H9 (cell line): ENCODE measurements at regions not wholly inside any gene's neighbourhood (a gene's known extent, or its start where the extent isn't known, plus 50 kb on each side); places are given as distances from the start of the nearest gene placed in this dataset.

Experiments
- DNase-seq: peaks from one replicate; pipeline ENCODE4 v3.0.0-alpha.2; 2017
- H2AFZ ChIP-seq: one replicate; pipeline ENCODE4 v1.6.1; 2013; ENCODE audit warnings: mild to moderate bottlenecking, low read length, control low read depth, moderate library complexity
- H2AK5ac ChIP-seq: 2 replicates; pipeline ENCODE4 v1.6.1; 2013; ENCODE audit warnings: low read length, control low read depth, mixed read lengths; ENCODE audit not compliant: insufficient read length
- H2BK120ac ChIP-seq: one replicate; pipeline ENCODE4 v1.6.1; 2013; ENCODE audit warnings: low read depth, mild to moderate bottlenecking, low read length, control low read depth, inconsistent platforms; ENCODE audit not compliant: poor library complexity, severe bottlenecking
- H2BK12ac ChIP-seq: 2 replicates; pipeline ENCODE4 v1.6.1; 2013; ENCODE audit warnings: low read length, control low read depth, mixed read lengths, low read depth; ENCODE audit not compliant: insufficient read length
- H2BK15ac ChIP-seq: 2 replicates; pipeline ENCODE4 v1.6.1; 2013; ENCODE audit warnings: low read depth, low read length, control low read depth
- H2BK20ac ChIP-seq: one replicate; pipeline ENCODE4 v1.6.1; 2013; ENCODE audit warnings: low read depth, mild to moderate bottlenecking, low read length, control low read depth, inconsistent platforms; ENCODE audit not compliant: poor library complexity, severe bottlenecking
- H2BK5ac ChIP-seq: 2 replicates; pipeline ENCODE4 v1.6.1; 2013; ENCODE audit warnings: low read length, control low read depth, mixed read lengths; ENCODE audit not compliant: insufficient read length
- H3K14ac ChIP-seq: 2 replicates; pipeline ENCODE4 v1.6.1; 2013; ENCODE audit warnings: low read length, control low read depth; ENCODE audit not compliant: insufficient read depth
- H3K18ac ChIP-seq: 2 replicates; pipeline ENCODE4 v1.6.1; 2013; ENCODE audit warnings: low read depth, mild to moderate bottlenecking, mixed read lengths, low read length, control low read depth; ENCODE audit not compliant: insufficient read length
- H3K23ac ChIP-seq: 2 replicates; pipeline ENCODE4 v1.6.1; 2013; ENCODE audit warnings: low read length, control low read depth, mixed read lengths, low read depth; ENCODE audit not compliant: insufficient read length
- H3K23me2 ChIP-seq: 2 replicates; pipeline ENCODE4 v1.6.1; 2013; ENCODE audit warnings: low read depth, mild to moderate bottlenecking, mixed read lengths, low read length, control low read depth; ENCODE audit not compliant: insufficient read length, poor library complexity, severe bottlenecking
- H3K27ac ChIP-seq: 2 replicates; pipeline ENCODE4 v1.5.1; 2013; ENCODE audit warnings: low read length, control low read depth, mixed read lengths, low read depth; ENCODE audit not compliant: insufficient read length
- H3K27me3 ChIP-seq: 2 replicates; pipeline ENCODE4 v1.6.1; 2013; ENCODE audit warnings: low read length, control low read depth, inconsistent platforms; ENCODE audit not compliant: insufficient read depth
- H3K4ac ChIP-seq: 2 replicates; pipeline ENCODE4 v1.6.1; 2013; ENCODE audit warnings: low read depth, mild to moderate bottlenecking, control low read depth, inconsistent platforms, low read length, moderate library complexity
- H3K4me1 ChIP-seq: 2 replicates; pipeline ENCODE4 v1.6.1; 2013; ENCODE audit warnings: low read length, control low read depth, inconsistent platforms; ENCODE audit not compliant: insufficient read depth
- H3K4me2 ChIP-seq: 2 replicates; pipeline ENCODE4 v1.6.1; 2013; ENCODE audit warnings: low read length, control low read depth, mixed read lengths; ENCODE audit not compliant: insufficient read length, insufficient read depth
- H3K56ac ChIP-seq: 2 replicates; pipeline ENCODE4 v1.6.1; 2013; ENCODE audit warnings: low read depth, mild to moderate bottlenecking, mixed read lengths, low read length, control low read depth; ENCODE audit not compliant: insufficient read length
- H3K79me1 ChIP-seq: 2 replicates; pipeline ENCODE4 v1.6.1; 2013; ENCODE audit warnings: low read depth, mild to moderate bottlenecking, moderate library complexity, low read length, control low read depth, inconsistent platforms; ENCODE audit not compliant: insufficient read depth, poor library complexity, severe bottlenecking
- H3K79me2 ChIP-seq: 2 replicates; pipeline ENCODE4 v1.6.1; 2013; ENCODE audit warnings: low read length, control low read depth, inconsistent platforms; ENCODE audit not compliant: insufficient read depth
- H3K9ac ChIP-seq: 2 replicates; pipeline ENCODE4 v1.6.1; 2013; ENCODE audit warnings: low read length, control low read depth, mixed read lengths; ENCODE audit not compliant: insufficient read length; ENCODE audit errors: extremely low read depth
- H3K9me3 ChIP-seq: one replicate; pipeline ENCODE4 v1.6.1; 2013; ENCODE audit warnings: low read depth, low read length, inconsistent platforms; ENCODE audit not compliant: control insufficient read depth
- H3T11ph ChIP-seq: one replicate; pipeline ENCODE4 v1.6.1; 2013; ENCODE audit warnings: mild to moderate bottlenecking, low read length, control low read depth, inconsistent platforms
- H4K20me1 ChIP-seq: one replicate; pipeline ENCODE4 v1.6.1; 2013; ENCODE audit not compliant: control insufficient read depth, insufficient read length, insufficient read depth
- H4K5ac ChIP-seq: 2 replicates; pipeline ENCODE4 v1.6.1; 2013; ENCODE audit warnings: low read depth, mild to moderate bottlenecking, mixed read lengths, low read length, control low read depth; ENCODE audit not compliant: insufficient read length
- H4K8ac ChIP-seq: replicated peaks from 2 replicates; pipeline ENCODE4 v1.6.1; 2013; ENCODE audit warnings: low read length, control low read depth, mixed read lengths, low read depth; ENCODE audit not compliant: insufficient read length
- H4K91ac ChIP-seq: 2 replicates; pipeline ENCODE4 v1.6.1; 2013; ENCODE audit warnings: low read depth, mild to moderate bottlenecking, moderate library complexity, mixed read lengths, low read length, control low read depth; ENCODE audit not compliant: insufficient read length
- H3K27ac Mint-ChIP-seq, 3 experiments: 2 replicates in 2 of 3; 3 replicates in 1 of 3; pipeline ENCODE4 v1.8.0; 2020 to 2021; ENCODE audit warnings: mixed read lengths in 3 of 3, mild to moderate bottlenecking in 1 of 3, moderate library complexity in 1 of 3
- H3K27me3 Mint-ChIP-seq: 2 replicates; pipeline ENCODE4 v1.8.0; 2021; ENCODE audit warnings: low read depth, mild to moderate bottlenecking, moderate library complexity, mixed read lengths
- H3K36me3 Mint-ChIP-seq, 3 experiments: 2 replicates in 2 of 3; 3 replicates in 1 of 3; pipeline ENCODE4 v1.8.0; 2020 to 2021; ENCODE audit warnings: low read depth in 3 of 3, mixed read lengths in 3 of 3; ENCODE audit not compliant: insufficient read depth in 1 of 3
- H3K4me1 Mint-ChIP-seq, 2 experiments: 2 replicates each; pipeline ENCODE4 v1.8.0; 2020; ENCODE audit warnings: mixed read lengths in 2 of 2
- H3K4me3 Mint-ChIP-seq, 2 experiments: 2 replicates in 1 of 2; 3 replicates in 1 of 2; pipeline ENCODE4 v1.8.0; 2020 to 2021; ENCODE audit warnings: mild to moderate bottlenecking in 2 of 2, mixed read lengths in 2 of 2, moderate library complexity in 1 of 2
- H3K9me3 Mint-ChIP-seq, 2 experiments: 2 replicates in 1 of 2; 3 replicates in 1 of 2; pipeline ENCODE4 v1.8.0; 2020; ENCODE audit warnings: mild to moderate bottlenecking in 2 of 2, mixed read lengths in 2 of 2, moderate library complexity in 1 of 2
- CTCF ChIP-seq: fragments of 200-600 bp; sonication (generic); conservative IDR thresholded peaks from 3 replicates; pipeline ENCODE4 v1.8.0; 2021; ENCODE audit warnings: antibody characterized with exemption, mild to moderate bottlenecking
- WGBS: extraction: QIAGEN DNeasy Blood & Tissue Kit; methylation state at CpG from one replicate; pipeline ENCODE4 v1.1.7; 2013; ENCODE audit warnings: missing lambda C conversion rate, low lambda C conversion rate, mixed read lengths; ENCODE audit not compliant: insufficient read length; ENCODE audit errors: extremely low coverage; 5-methylcytosine and 5-hydroxymethylcytosine counted together

- H2BK15ac ChIP-seq, result no peak overlapping the region
- no peaks in the 10 kb centered on the region for H3K79me1 ChIP-seq
- no peak overlapping the region for H3T11ph ChIP-seq
- H3K27me3 ChIP-seq, result no peaks in the 10 kb centered on the region
- WGBS, result no CpG with 5 or more reads among the region's 4 CpGs
- Mint-ChIP-seq H3K9me3 (no peaks in the 10 kb centered on the region), H3K4me1 (peaks cover 5 to 13% of the 10 kb centered on the region in 2 experiments), H3K4me3 (no peak overlapping the region), H3K27ac (no peak overlapping the region), H3K27me3 (no peaks in the 10 kb centered on the region), H3K36me3 (no peaks in the 10 kb centered on the region)
- H4K5ac ChIP-seq, result no peak overlapping the region
- H4K91ac ChIP-seq, result no peak overlapping the region
- H2BK12ac ChIP-seq, result no peak overlapping the region
- H2BK120ac ChIP-seq, result no peak overlapping the region
- DNase-seq, result no peak
- no peak overlapping the region for H3K9ac ChIP-seq
- no peak overlapping the region for H3K4ac ChIP-seq
- no peaks in the 10 kb centered on the region for H3K79me2 ChIP-seq
- no peak overlapping the region for H2AK5ac ChIP-seq
- no peak overlapping the region for H2BK20ac ChIP-seq
- H3K27ac ChIP-seq, result no peak overlapping the region
- H4K20me1 ChIP-seq, result no peaks in the 10 kb centered on the region
- no peak overlapping the region for H2AFZ ChIP-seq
- H3K23me2 ChIP-seq, result no peaks in the 10 kb centered on the region
- no peak overlapping the region for H3K14ac ChIP-seq
- no peak overlapping the region for H3K56ac ChIP-seq
- no peak overlapping the region for H4K8ac ChIP-seq
- no peaks in the 10 kb centered on the region for H3K4me1 ChIP-seq
- no peak overlapping the region for H3K18ac ChIP-seq
- TF ChIP-seq CTCF, result no peak
- H3K23ac ChIP-seq, result no peak overlapping the region
- no peak overlapping the region for H2BK5ac ChIP-seq
- no peak overlapping the region for H3K4me2 ChIP-seq
- H3K9me3 ChIP-seq, result no peaks in the 10 kb centered on the region
Observed at GRCh38 chr11:33946930-33947329, 55.1 kb upstream of the LMO2 start.
